HS-27A (cell line): ENCODE measurements at regions not wholly inside any gene's neighbourhood (a gene's known extent, or its start where the extent isn't known, plus 50 kb on each side); places are given as distances from the start of the nearest gene placed in this dataset.
"Not testable (repeated sequence)": the region's sequence is repeated elsewhere in the genome, so short reads cannot be mapped to it uniquely, and the experiment has no call there.

Experiments
- DNase-seq: peaks from one replicate; pipeline ENCODE4 v3.0.0-alpha.2; 2012; ENCODE audit warnings: low read depth, missing footprints

- DNase-seq, result no peak
Measured at GRCh38 chr2:58503918-58504317, 262.8 kb upstream of the FANCL start.

GRCh38 chr2:58502931-58503330, 261.8 kb upstream of the FANCL start:
- DNase-seq, result no peak

- no peak for DNase-seq
Measured at GRCh38 chr2:58501371-58502160, 260.4 kb upstream of the FANCL start.

- DNase-seq, result no peak
Measured at GRCh38 chr2:58497168-58497567, 256.0 kb upstream of the FANCL start.

GRCh38 chr2:58495806-58496205, 254.7 kb upstream of the FANCL start:
- DNase-seq, result no peak

GRCh38 chr2:58494071-58494501, 253.0 kb upstream of the FANCL start:
- DNase-seq, result no peak

GRCh38 chr2:58484629-58485028, 243.5 kb upstream of the FANCL start:
- no peak for DNase-seq

- DNase-seq, result peak; percentile 63
Measured at GRCh38 chr2:58484221-58484620, 243.1 kb upstream of the FANCL start.

GRCh38 chr2:58483307-58483706, 242.2 kb upstream of the FANCL start:
- no peak for DNase-seq

GRCh38 chr2:58481670-58482069, 240.5 kb upstream of the FANCL start:
- DNase-seq, result no peak

- no peak for DNase-seq
Measured at GRCh38 chr2:58480141-58480540, 239.0 kb upstream of the FANCL start.

GRCh38 chr2:58479535-58480140, 238.5 kb upstream of the FANCL start:
- no peak for DNase-seq

GRCh38 chr2:58476556-58476955, 235.4 kb upstream of the FANCL start:
- DNase-seq, result no peak

GRCh38 chr2:58475756-58476155, 234.6 kb upstream of the FANCL start:
- no peak for DNase-seq

GRCh38 chr2:58473165-58473564, 232.0 kb upstream of the FANCL start:
- DNase-seq, result no peak

- DNase-seq, result no peak
Measured at GRCh38 chr2:58466804-58467203, 225.7 kb upstream of the FANCL start.

GRCh38 chr2:58466021-58466420, 224.9 kb upstream of the FANCL start:
- DNase-seq, result not testable (repeated sequence)

- no peak for DNase-seq
Measured at GRCh38 chr2:58460670-58461069, 219.5 kb upstream of the FANCL start.

- no peak for DNase-seq
Measured at GRCh38 chr2:58449286-58450010, 208.3 kb upstream of the FANCL start.

- DNase-seq, result no peak
Measured at GRCh38 chr2:58448845-58449244, 207.7 kb upstream of the FANCL start.

GRCh38 chr2:58448065-58448507, 207.0 kb upstream of the FANCL start:
- DNase-seq, result peak; percentile 54

GRCh38 chr2:58447586-58447985, 206.5 kb upstream of the FANCL start:
- DNase-seq, result no peak

- no peak for DNase-seq
Measured at GRCh38 chr2:58441643-58442042, 200.5 kb upstream of the FANCL start.
